ENCODE measurements at regions not wholly inside any gene's neighbourhood (a gene's known extent, or its start where the extent isn't known, plus 50 kb on each side); places are given as distances from the start of the nearest gene placed in this dataset.
"Not testable (repeated sequence)": the region's sequence is repeated elsewhere in the genome, so short reads cannot be mapped to it uniquely, and the experiment has no call there.

- not testable (repeated sequence) for DNase-seq (ENCODE audit: low read depth in 2 of 3, low spot score in 2 of 3)
Observed at GRCh38 chrX:115840729-115841409, 279.9 kb downstream of the PLS3 start.

DNA sequence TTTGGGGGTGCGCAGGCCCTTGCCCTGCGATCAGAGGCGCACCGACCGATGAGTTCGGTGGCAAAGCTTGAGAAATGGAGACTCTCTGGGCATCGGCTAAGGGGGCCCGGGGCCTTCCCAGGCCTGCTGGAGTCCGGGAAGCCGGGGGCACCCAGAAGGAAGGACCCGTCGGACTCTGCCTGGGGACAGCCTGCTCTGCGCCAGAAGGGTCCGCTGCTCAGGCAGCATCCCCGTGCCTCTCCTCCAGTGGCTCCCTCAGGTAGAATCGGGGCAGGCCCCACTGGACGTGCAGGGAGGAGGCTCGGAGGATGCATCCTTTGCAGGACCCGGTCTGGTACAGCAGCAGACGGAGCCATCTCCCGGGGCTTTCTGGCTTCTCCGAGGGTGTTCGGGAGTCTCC lies 290.0 kb downstream of the PLS3 start:
- DNase-seq (ENCODE audit: low read depth in 2 of 3, low spot score in 2 of 3) = not testable (repeated sequence)

DNA sequence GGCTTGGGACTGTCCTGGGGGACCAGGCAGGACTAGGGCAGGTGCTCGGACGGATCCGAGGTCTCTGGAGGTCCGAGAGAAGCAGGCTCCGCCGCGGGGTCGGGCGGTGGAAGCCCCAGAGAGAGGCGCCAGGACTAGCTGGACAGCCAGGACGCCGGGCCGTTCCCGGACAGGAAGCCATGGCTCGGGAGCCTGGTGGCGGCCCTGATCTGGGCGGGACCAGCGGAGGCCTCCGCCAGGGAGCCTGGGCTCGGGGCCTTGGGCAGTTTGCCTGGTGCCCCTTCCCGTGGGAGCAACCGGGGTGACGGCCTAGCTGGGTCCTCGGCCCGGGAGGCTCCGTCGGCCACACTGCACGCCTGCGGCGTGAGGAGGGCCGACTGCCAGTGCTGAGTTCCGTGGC lies 292.3 kb downstream of the PLS3 start:
- DNase-seq (ENCODE audit: low read depth in 2 of 3, low spot score in 2 of 3) = not testable (repeated sequence)

GRCh38 chrX:115881170-115881569 lies 289.4 kb upstream of the AGTR2 start:
- DNase-seq (ENCODE audit: low read depth in 2 of 3, low spot score in 2 of 3) = not testable (repeated sequence)

DNA sequence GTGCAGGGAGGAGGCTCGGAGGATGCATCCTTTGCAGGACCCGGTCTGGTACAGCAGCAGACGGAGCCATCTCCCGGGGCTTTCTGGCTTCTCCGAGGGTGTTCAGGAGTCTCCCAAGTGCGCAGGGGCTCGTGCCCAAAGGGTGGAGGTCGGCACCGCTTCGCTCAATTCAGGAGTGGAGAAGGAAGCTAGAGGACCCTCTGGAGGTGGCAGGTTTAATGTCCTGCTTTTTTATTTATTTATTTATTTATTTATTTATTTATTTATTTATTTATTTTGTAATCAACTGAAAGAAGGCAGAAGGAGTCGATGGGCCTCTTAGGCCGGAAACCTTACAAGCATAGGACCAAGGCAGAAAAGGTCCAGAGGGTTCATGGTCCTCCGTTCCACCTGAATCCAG lies 286.4 kb upstream of the AGTR2 start:
- not testable (repeated sequence) for DNase-seq (ENCODE audit: low read depth in 2 of 3, low spot score in 2 of 3)

- peak in 1 of 3 donors; percentile 46 for DNase-seq (ENCODE audit: low read depth in 2 of 3, low spot score in 2 of 3)
Observed at GRCh38 chrX:115888041-115888440, 282.5 kb upstream of the AGTR2 start.

- not testable (repeated sequence) for DNase-seq (ENCODE audit: low read depth in 2 of 3, low spot score in 2 of 3)
Observed at GRCh38 chrX:115888519-115888918, 282.0 kb upstream of the AGTR2 start.

DNA sequence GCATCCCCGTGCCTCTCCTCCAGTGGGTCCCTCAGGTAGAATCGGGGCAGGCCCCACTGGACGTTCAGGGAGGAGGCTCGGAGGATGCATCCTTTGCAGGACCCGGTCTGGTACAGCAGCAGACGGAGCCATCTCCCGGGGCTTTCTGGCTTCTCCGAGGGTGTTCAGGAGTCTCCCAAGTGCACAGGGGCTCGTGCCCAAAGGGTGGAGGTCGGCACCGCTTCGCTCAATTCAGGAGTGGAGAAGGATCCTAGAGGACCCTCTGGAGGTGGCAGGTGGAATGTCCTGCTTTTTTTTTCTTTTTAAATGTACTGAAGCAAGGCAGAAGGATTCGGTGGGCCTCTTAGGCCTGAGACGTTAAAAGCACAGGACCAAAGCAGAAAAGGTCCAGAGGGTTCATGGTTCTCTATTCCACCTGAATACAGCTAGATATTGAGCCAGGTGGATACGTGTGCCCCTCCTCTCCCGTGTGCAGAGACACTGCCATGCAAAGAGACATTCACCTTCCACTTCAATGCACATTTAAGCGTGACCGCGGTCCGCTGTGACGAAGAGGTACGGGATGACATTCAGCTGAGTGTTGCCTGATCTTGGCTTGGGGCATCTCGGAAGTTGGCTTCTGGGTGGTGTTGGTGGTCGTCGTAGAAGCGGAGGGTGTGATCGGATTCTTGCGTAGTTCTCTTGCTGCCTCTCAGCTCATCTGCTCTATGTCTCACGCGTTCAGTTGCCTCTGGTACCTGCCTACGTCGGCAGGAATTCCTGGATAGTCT lies 281.2 kb upstream of the AGTR2 start:
- DNase-seq (ENCODE audit: low read depth in 2 of 3, low spot score in 2 of 3) = no peak

DNA sequence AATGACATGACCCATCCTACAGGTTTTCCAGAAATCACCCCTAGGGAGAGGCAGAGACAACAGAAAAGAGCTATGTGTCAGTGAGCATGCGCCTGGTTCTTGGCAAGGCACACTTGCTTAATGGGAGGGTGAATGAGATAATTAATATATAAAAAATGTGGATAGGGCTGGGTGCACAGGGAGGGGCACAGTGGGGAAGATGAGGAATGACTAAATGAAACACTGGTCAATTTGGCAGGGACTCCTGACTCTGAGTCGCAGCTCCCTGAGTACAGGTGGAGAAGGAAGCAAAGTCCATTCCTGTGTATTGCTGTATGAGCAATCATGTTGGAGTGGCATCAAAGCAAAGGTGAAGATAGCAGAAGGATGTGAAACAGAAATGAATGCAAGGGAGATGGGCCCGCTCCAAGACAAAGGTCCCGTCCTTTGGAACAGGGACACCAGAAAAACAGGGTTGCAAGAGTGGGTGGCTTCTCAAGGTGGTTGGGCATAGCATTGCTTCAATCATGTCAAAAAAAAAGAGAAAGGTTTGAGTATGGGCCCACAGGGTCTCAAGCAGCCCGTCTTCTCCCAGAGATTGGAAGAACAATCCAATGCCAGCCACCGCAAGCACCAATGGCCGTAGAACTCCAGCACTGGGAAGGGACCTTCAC lies 278.4 kb upstream of the AGTR2 start:
- no peak for DNase-seq (ENCODE audit: low read depth in 2 of 3, low spot score in 2 of 3)

DNA sequence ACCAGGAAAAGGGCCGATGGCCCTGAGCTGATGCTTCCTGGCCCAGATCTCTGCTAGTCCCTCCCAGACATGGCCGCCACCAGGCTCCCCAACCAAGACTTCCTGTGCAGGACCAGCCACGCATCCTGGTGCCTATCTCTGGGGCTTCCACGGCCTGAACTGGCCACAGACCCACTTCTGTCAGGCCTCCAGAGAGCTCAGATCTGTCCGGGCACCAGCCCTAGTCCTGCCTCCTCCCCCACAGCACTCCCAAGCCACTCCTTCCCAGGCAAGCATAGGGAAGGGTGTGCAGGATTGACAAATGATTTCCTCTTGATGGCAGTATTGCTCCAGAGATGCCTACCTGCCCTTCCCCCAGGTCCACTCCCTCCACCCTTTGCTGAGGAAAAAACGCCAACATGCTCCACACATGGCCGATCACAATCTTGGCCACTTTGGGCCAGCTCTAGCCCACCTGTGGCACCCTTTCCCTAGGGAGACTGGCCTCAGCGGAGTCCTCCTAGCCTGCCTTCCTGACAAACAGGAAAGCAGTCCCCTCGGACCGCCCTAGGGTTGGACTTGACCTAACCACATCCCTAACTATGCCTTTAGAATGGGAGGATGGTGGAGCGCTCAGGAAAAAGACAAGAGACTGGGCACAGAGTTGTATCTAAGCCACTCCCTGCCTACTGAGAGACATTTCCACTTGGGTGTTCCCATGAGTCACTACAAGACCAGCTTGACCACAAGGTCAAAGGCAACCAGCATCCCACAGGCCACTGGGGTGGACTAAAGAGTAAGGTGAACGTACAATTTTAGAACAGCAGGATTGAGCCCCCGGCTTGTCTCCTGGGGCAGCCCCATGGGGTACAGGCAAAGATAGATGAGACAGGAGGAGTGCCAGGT lies 277.5 kb upstream of the AGTR2 start:
- peak in 1 of 3 donors; percentile 49 for DNase-seq (ENCODE audit: low read depth in 2 of 3, low spot score in 2 of 3)

- no peak for DNase-seq (ENCODE audit: low read depth in 2 of 3, low spot score in 2 of 3)
Observed at GRCh38 chrX:115894087-115894486, 276.5 kb upstream of the AGTR2 start.

DNA sequence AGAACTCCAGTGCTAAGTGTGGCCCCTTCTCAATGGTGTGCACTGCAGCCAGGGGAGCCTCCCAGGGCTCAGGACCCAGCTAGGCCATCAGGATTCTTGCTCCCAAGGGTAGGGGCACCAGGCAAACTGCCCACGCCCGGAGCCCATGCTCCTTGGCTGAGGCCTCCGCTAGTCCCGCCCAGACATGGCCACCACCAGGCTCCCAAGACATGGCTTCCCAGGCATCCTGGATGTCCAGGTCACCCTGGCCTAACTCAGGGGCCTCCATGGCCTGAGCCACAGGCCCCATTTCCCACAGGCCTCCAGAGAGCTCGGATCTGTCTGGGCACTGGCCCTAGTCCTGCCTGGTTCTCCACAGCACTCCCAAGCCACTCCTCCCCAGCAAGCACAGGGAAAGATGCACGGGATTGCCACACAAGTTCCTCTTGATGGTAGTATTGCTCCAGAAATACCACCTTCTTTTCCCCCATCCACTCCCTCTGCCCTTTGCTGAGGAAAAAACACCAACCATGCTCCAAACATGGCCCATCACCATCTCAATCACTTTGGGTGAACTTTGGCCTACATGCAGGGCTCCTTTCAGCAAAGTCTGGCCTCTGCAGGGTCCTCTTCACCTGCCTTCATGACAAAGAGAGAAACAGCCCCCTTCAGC lies 274.7 kb upstream of the AGTR2 start:
- DNase-seq (ENCODE audit: low read depth in 2 of 3, low spot score in 2 of 3) = no peak

DNA sequence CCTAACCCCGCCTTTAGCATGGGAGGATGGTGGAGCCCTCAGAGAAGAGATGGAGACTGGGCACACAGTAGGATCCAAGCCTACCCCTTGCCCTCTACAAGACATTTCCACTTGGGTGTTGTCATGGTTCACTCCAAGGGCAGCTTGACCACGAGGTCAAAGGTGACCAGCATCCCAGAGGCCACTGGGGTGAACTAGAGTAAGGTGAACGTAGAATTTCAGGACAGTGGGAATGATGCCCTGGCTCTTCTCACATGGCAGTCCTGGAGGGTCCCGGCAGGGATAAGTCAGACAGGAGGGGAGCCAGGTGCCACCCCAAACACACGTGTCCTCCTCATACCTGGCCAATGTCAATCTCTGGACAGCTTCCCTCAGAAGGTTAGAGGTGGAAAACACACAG lies 274.2 kb upstream of the AGTR2 start:
- no peak for DNase-seq (ENCODE audit: low read depth in 2 of 3, low spot score in 2 of 3)

GRCh38 chrX:115897956-115898355 lies 272.6 kb upstream of the AGTR2 start:
- no peak for DNase-seq (ENCODE audit: low read depth in 2 of 3, low spot score in 2 of 3)

DNA sequence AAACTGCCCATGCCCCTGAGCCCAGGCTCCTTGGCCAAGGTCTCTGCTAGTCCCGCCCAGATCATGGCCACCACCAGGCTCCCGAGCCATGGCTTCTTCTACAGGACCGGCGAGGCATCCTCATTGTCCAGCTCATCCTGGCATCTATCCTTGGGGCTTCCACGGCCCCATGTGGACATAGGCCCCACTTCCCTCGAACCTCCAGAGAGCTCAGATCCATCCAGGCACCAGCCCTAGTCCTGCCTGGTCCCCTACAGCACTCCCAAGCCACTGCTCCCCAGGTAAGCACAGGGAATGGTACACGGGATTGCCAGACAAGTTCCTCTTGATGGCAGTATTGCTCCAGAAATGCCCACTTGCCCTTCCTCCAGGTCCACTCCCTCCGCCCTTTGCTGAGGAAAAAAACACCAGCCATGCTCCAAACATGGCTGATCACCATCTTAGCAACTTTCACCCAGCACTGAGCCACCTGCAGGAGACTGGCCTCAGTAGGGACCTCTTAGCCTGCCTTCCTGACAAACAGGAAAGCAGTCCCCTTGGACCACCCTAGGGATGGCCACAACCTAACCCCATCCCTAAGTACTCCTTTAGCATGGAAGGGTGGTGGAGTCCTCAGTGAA lies 272.1 kb upstream of the AGTR2 start:
- DNase-seq (ENCODE audit: low read depth in 2 of 3, low spot score in 2 of 3) = peak in 1 of 3 donors; percentile 53

GRCh38 chrX:115900425-115900824 lies 270.1 kb upstream of the AGTR2 start:
- DNase-seq (ENCODE audit: low read depth in 2 of 3, low spot score in 2 of 3) = no peak

DNA sequence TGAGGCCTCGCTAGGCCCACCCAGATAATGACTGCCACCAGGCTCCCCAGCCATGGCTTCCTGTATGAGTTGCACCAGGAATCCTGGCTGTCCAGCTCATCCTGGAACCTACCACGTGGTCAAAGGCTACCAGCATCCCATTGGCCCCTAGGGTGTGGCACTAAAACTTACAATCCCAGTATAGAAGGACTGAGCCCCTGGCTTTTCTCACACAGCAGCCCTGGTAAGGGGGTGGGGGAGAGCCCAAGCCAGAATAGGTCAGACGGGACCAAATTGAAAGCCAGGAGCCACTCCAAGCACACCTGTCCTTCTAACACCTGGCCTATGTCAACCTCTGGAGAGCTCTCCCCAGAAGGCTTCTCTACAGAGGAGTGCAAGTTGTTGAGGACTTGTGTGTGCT lies 269.3 kb upstream of the AGTR2 start:
- DNase-seq (ENCODE audit: low read depth in 2 of 3, low spot score in 2 of 3) = no peak

DNA sequence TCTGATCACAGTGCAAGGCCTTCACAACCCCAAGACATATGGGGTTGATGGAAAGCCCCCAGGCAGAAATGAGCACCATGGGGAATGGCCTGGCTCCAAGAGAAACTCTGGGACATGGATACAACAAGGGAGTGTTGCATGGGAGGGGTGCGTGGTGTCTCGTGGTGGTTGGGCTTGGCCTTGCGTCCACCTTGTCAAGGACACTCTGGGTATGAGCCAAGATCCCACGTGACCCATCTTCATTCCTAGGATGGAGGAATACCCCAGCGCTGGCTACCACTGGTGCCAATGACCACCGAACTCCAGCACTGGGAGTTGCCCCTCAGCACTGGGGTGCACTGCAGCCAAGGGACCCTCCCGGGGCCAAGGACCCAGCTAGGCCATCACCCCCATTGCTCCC lies 267.5 kb upstream of the AGTR2 start:
- DNase-seq (ENCODE audit: low read depth in 2 of 3, low spot score in 2 of 3) = no peak

DNA sequence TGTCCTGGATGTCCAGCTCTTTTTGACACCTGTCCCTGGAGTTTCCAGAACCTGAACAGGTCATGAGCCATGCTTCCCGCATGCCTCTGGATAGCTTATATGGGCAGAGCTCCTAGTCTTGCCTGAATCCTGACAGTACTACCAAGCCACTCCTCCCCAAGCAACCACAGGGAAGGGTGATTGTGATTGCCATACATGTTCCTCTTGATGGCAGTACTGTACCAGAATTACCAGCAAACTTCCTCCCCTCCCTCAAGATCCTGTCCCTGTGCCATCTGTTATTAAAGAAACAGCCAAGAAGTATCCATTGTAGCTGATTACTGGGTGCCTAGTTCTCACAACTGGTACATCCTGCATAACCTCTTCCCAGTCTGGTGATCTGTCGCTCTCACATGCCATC lies 264.3 kb upstream of the AGTR2 start:
- no peak for DNase-seq (ENCODE audit: low read depth in 2 of 3, low spot score in 2 of 3)

DNA sequence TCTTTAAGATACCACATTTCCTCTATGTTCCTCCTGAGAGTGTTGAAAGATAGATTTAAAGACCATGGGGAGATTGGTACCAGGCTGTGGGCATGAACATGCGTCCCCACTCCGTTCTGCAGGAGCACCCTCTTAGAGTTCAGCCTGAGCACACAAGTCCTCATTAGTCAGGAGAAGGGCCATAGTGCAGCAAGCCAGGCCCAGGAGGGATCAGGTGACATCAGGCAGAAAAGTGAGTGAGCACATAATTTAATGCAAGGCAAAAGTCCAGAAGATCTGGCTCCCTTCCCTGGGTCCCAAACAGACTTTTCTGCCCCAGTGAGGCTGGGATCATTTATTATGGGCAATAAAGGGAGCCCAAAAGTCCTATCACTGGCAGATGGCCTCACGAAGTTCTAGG lies 263.7 kb upstream of the AGTR2 start:
- no peak for DNase-seq (ENCODE audit: low read depth in 2 of 3, low spot score in 2 of 3)

All from hematopoietic multipotent progenitor cell (in vitro differentiated cells).